Panc1 (cell line): ENCODE measurements at regions not wholly inside any gene's neighbourhood (a gene's known extent, or its start where the extent isn't known, plus 50 kb on each side); places are given as distances from the start of the nearest gene placed in this dataset.

Experiments
- POLR2AphosphoS5 ChIP-seq: IDR thresholded peaks from 2 replicates; pipeline ENCODE4 v1.6.1; 2012; ENCODE audit warnings: mild to moderate bottlenecking, low read depth, low read length, moderate library complexity
- SIN3A ChIP-seq: IDR thresholded peaks from 2 replicates; pipeline ENCODE4 v1.6.1; 2012; ENCODE audit warnings: low read depth, mild to moderate bottlenecking, low read length, moderate library complexity, borderline replicate concordance; ENCODE audit not compliant: insufficient read depth
- TCF7L2 ChIP-seq: IDR thresholded peaks from 2 replicates; pipeline ENCODE4 v1.6.1; 2011; ENCODE audit warnings: mild to moderate bottlenecking, low read depth, low read length, inconsistent platforms
- TF ChIP-seq, protein P1 (sequence below): fragments of 450-650 bp; IDR thresholded peaks from 2 replicates; pipeline ENCODE4 v1.5.1; 2017; ENCODE audit warnings: mild to moderate bottlenecking
- TF ChIP-seq, protein P2 (sequence below), 2 experiments: IDR thresholded peaks; 2 replicates each; pipeline ENCODE4 v1.6.1; 2011 to 2012; ENCODE audit warnings: low read depth in 2 of 2, control low read depth in 1 of 2, low read length in 1 of 2, mild to moderate bottlenecking in 1 of 2, moderate library complexity in 1 of 2; ENCODE audit not compliant: insufficient read depth in 1 of 2

DNA sequence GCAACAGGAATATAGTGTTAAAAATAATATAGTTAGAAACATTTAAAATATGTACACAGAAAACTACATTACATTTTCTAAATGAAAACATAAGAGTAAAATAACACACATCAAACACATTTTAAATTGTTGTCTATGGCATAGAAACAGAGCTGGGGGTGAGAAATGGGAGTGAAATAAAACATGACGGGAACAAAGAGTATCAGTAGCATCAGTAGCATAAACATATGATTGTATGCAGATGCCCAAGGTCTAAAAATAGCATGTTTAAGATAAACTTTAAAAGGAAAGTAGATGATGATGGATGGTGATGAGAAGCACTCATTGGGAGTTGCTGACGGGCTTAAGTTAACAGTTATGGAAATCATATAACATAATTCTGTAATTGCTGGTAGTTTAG lies 1221.7 kb upstream of the SPRY2 start:
- TF ChIP-seq, protein P1, sequence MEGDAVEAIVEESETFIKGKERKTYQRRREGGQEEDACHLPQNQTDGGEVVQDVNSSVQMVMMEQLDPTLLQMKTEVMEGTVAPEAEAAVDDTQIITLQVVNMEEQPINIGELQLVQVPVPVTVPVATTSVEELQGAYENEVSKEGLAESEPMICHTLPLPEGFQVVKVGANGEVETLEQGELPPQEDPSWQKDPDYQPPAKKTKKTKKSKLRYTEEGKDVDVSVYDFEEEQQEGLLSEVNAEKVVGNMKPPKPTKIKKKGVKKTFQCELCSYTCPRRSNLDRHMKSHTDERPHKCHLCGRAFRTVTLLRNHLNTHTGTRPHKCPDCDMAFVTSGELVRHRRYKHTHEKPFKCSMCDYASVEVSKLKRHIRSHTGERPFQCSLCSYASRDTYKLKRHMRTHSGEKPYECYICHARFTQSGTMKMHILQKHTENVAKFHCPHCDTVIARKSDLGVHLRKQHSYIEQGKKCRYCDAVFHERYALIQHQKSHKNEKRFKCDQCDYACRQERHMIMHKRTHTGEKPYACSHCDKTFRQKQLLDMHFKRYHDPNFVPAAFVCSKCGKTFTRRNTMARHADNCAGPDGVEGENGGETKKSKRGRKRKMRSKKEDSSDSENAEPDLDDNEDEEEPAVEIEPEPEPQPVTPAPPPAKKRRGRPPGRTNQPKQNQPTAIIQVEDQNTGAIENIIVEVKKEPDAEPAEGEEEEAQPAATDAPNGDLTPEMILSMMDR = no peak
- TF ChIP-seq POLR2AphosphoS5 (no peak), SIN3A (no peak), TCF7L2 (no peak)
- TF ChIP-seq, protein P2, sequence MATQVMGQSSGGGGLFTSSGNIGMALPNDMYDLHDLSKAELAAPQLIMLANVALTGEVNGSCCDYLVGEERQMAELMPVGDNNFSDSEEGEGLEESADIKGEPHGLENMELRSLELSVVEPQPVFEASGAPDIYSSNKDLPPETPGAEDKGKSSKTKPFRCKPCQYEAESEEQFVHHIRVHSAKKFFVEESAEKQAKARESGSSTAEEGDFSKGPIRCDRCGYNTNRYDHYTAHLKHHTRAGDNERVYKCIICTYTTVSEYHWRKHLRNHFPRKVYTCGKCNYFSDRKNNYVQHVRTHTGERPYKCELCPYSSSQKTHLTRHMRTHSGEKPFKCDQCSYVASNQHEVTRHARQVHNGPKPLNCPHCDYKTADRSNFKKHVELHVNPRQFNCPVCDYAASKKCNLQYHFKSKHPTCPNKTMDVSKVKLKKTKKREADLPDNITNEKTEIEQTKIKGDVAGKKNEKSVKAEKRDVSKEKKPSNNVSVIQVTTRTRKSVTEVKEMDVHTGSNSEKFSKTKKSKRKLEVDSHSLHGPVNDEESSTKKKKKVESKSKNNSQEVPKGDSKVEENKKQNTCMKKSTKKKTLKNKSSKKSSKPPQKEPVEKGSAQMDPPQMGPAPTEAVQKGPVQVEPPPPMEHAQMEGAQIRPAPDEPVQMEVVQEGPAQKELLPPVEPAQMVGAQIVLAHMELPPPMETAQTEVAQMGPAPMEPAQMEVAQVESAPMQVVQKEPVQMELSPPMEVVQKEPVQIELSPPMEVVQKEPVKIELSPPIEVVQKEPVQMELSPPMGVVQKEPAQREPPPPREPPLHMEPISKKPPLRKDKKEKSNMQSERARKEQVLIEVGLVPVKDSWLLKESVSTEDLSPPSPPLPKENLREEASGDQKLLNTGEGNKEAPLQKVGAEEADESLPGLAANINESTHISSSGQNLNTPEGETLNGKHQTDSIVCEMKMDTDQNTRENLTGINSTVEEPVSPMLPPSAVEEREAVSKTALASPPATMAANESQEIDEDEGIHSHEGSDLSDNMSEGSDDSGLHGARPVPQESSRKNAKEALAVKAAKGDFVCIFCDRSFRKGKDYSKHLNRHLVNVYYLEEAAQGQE (IDR thresholded peaks at IDR 0.05; ENCODE audit: insufficient read depth in 1 of 2, low read depth in 2 of 2, low read length in 1 of 2) = no peak
